ENCODE measurements at regions not wholly inside any gene's neighbourhood (a gene's known extent, or its start where the extent isn't known, plus 50 kb on each side); places are given as distances from the start of the nearest gene placed in this dataset.

DNA sequence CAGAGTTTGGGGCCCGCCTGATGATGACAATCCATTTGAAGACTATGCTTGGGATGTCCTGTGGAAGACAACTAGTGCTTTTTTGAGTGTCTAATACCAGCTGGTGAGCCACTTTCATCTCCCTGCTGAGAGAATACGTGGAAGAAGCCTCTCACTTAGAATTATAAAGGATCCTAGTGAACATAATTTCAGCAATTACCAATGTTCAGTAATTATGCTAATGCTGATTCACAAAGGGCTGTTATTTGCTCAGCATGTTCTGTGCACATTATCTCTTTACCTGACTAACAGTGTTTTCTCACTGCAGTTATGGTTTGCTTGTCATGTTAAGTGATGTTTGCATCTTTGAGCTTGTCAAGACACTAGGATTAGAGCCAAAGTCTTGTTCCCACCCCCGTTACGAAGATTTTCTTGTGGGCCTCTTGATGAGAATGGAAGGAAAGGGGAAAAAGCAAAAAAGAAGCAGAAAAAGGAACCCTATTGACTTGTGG, 282.1 kb upstream of the CHD6 start:
- Histone ChIP-seq H3K4me2 (ENCODE audit: low read length) (no peak overlapping the region), H3K4me3 (ENCODE audit: low read depth, low read length, poor library complexity, severe bottlenecking) (no peak overlapping the region), H2AFZ (ENCODE audit: low read length) (no peak overlapping the region), H3K9ac (ENCODE audit: low read length) (no peak overlapping the region), H3K36me3 (ENCODE audit: insufficient read depth, low read length) (no peaks in the 10 kb centered on the region), H4K20me1 (ENCODE audit: insufficient read depth, low read length) (no peaks in the 10 kb centered on the region), H3K27me3 (ENCODE audit: insufficient read depth, low read length) (no peaks in the 10 kb centered on the region), H3K9me2 (ENCODE audit: low read depth, low read length) (no peaks in the 10 kb centered on the region), H3K79me2 (ENCODE audit: insufficient read depth, low read length) (no peaks in the 10 kb centered on the region), H3K9me3 (ENCODE audit: low read length) (no peaks in the 10 kb centered on the region), H3F3A (ENCODE audit: insufficient read depth, low read length) (no peaks in the 10 kb centered on the region), H3K27ac (ENCODE audit: low read depth, low read length, poor library complexity, severe bottlenecking) (no peak overlapping the region), H3K4me1 (ENCODE audit: insufficient read depth, low read length, severe bottlenecking) (no peaks in the 10 kb centered on the region)
- no peak for TF ChIP-seq EZH2 (IDR thresholded peaks at IDR 0.05; ENCODE audit: borderline replicate concordance, low read length)
- TF ChIP-seq, protein P1, sequence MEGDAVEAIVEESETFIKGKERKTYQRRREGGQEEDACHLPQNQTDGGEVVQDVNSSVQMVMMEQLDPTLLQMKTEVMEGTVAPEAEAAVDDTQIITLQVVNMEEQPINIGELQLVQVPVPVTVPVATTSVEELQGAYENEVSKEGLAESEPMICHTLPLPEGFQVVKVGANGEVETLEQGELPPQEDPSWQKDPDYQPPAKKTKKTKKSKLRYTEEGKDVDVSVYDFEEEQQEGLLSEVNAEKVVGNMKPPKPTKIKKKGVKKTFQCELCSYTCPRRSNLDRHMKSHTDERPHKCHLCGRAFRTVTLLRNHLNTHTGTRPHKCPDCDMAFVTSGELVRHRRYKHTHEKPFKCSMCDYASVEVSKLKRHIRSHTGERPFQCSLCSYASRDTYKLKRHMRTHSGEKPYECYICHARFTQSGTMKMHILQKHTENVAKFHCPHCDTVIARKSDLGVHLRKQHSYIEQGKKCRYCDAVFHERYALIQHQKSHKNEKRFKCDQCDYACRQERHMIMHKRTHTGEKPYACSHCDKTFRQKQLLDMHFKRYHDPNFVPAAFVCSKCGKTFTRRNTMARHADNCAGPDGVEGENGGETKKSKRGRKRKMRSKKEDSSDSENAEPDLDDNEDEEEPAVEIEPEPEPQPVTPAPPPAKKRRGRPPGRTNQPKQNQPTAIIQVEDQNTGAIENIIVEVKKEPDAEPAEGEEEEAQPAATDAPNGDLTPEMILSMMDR (IDR thresholded peaks at IDR 0.05; ENCODE audit: low read length) = no peak

DNA sequence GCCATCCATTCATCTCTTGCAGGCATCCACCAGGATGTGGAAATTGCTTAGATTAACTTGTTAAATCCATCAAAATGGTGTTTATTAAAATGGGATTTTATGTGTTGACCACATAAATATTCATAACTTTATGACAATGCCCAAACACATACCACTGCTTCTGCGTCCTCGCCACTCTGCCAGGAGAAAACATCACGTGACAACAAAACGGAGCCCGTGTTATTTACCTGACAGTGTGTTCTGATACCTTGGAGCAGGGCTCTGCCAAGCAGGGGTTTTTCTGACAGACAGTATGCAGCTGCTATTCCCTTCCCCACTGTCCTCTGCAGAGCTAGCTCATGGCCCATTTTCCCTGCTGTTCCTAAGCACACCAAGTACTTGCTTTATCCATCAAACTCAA, 279.5 kb upstream of the CHD6 start:
- Histone ChIP-seq H3K36me3 (ENCODE audit: insufficient read depth, low read length) (no peaks in the 10 kb centered on the region), H3K27ac (ENCODE audit: low read depth, low read length, poor library complexity, severe bottlenecking) (no peak overlapping the region), H4K20me1 (ENCODE audit: insufficient read depth, low read length) (no peaks in the 10 kb centered on the region), H3K9ac (ENCODE audit: low read length) (no peak overlapping the region), H3K27me3 (ENCODE audit: insufficient read depth, low read length) (no peaks in the 10 kb centered on the region), H3F3A (ENCODE audit: insufficient read depth, low read length) (no peaks in the 10 kb centered on the region), H3K4me1 (ENCODE audit: insufficient read depth, low read length, severe bottlenecking) (no peaks in the 10 kb centered on the region), H3K4me3 (ENCODE audit: low read depth, low read length, poor library complexity, severe bottlenecking) (no peak overlapping the region), H3K9me2 (ENCODE audit: low read depth, low read length) (no peaks in the 10 kb centered on the region), H3K79me2 (ENCODE audit: insufficient read depth, low read length) (no peaks in the 10 kb centered on the region), H2AFZ (ENCODE audit: low read length) (no peak overlapping the region), H3K9me3 (ENCODE audit: low read length) (no peaks in the 10 kb centered on the region), H3K4me2 (ENCODE audit: low read length) (no peak overlapping the region)
- TF ChIP-seq, protein P1 (IDR thresholded peaks at IDR 0.05; ENCODE audit: low read length) = no peak
- no peak for TF ChIP-seq EZH2 (IDR thresholded peaks at IDR 0.05; ENCODE audit: borderline replicate concordance, low read length)

DNA sequence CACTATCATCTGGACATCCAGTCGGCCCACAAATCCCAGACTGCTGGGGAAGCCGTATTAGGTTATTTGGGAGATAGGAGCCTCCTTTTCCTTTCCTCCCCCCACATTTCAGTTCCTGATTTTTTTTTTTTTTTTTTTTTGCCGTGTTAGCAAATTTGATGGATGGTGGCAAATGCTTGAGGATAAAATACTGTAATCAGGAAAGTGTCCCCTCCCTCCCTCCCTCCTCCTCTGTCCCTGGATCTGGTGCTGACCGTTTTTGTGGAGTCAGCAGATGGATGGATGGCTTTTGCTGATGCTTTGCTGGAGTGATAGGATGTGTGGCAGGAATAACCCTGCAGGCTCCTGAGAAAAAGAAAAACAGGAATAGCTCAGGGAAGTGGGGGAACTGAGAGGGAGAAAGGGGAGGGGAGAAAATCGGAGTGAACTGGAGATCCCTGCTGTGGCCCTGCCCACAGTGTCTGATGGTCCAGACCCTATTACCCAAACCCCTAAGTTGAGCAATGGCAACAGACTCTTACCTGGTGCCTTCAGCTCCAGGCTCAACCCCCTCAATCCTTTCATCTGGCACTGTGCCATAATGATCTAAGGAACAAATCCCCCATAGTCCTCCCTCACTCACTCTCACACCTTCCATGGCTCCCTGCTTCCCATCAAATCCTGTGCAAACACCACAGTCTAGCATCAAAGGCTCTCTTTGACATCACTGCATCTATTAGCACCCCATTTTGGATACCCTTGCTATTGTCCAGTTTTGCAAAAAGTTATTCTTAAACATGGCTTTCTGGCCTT, 277.3 kb upstream of the CHD6 start:
- Histone ChIP-seq H3K27ac (ENCODE audit: low read depth, low read length, poor library complexity, severe bottlenecking) (no peak overlapping the region), H3F3A (ENCODE audit: insufficient read depth, low read length) (no peaks in the 10 kb centered on the region), H3K27me3 (ENCODE audit: insufficient read depth, low read length) (no peaks in the 10 kb centered on the region), H3K4me2 (ENCODE audit: low read length) (no peak overlapping the region), H3K4me1 (ENCODE audit: insufficient read depth, low read length, severe bottlenecking) (no peaks in the 10 kb centered on the region), H3K9me2 (ENCODE audit: low read depth, low read length) (no peaks in the 10 kb centered on the region), H3K79me2 (ENCODE audit: insufficient read depth, low read length) (no peaks in the 10 kb centered on the region), H3K9me3 (ENCODE audit: low read length) (no peaks in the 10 kb centered on the region), H3K36me3 (ENCODE audit: insufficient read depth, low read length) (no peaks in the 10 kb centered on the region), H2AFZ (ENCODE audit: low read length) (no peak overlapping the region), H4K20me1 (ENCODE audit: insufficient read depth, low read length) (no peaks in the 10 kb centered on the region), H3K9ac (ENCODE audit: low read length) (no peak overlapping the region), H3K4me3 (ENCODE audit: low read depth, low read length, poor library complexity, severe bottlenecking) (no peak overlapping the region)
- TF ChIP-seq, protein P1 (IDR thresholded peaks at IDR 0.05; ENCODE audit: low read length) = no peak
- TF ChIP-seq EZH2 (IDR thresholded peaks at IDR 0.05; ENCODE audit: borderline replicate concordance, low read length) = no peak
